ENCODE measurements at regions not wholly inside any gene's neighbourhood (a gene's known extent, or its start where the extent isn't known, plus 50 kb on each side); places are given as distances from the start of the nearest gene placed in this dataset.
"Not testable (repeated sequence)": the region's sequence is repeated elsewhere in the genome, so short reads cannot be mapped to it uniquely, and the experiment has no call there.

GRCh38 chr1:181930187-181930586, 131.3 kb downstream of the ZNF648 start:
- DNase-seq (ENCODE audit: low read depth) = no peak
- no peak overlapping the region for H3K4me3 ChIP-seq (ENCODE audit: low read length)
- TF ChIP-seq CTCF (IDR thresholded peaks at IDR 0.05; ENCODE audit: insufficient read depth, low read depth, low read length, missing control alignments) = no peak

GRCh38 chr1:181926697-181927096, 134.8 kb downstream of the ZNF648 start:
- no peak overlapping the region for H3K4me3 ChIP-seq (ENCODE audit: low read length)
- no peak for DNase-seq (ENCODE audit: low read depth)
- TF ChIP-seq CTCF (IDR thresholded peaks at IDR 0.05; ENCODE audit: insufficient read depth, low read depth, low read length, missing control alignments) = no peak

DNA sequence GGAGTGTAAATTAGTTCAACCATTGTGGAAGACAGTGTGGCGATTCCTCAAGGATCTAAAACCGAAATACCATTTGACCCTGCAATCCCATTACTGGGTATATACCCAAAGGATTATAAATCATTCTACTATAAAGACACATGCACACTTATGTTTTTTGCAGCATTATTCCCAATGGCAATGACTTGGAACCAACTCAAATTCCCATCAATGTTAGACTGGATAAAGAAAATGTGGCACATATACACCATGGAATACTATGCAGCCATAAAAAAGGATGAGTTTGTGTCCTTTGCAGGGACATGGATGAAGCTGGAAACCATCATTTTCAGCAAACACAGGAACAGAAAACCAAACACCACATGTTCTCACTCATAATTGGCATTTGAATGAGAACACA, 137.5 kb downstream of the ZNF648 start:
- DNase-seq (ENCODE audit: low read depth); H3K4me3 ChIP-seq (ENCODE audit: low read length): not testable (repeated sequence)

- no peak for DNase-seq (ENCODE audit: low read depth)
- H3K4me3 ChIP-seq (ENCODE audit: low read length) = no peak overlapping the region
- TF ChIP-seq CTCF (IDR thresholded peaks at IDR 0.05; ENCODE audit: insufficient read depth, low read depth, low read length, missing control alignments) = no peak
Measured at GRCh38 chr1:181919542-181919941, 142.0 kb downstream of the ZNF648 start.

DNA sequence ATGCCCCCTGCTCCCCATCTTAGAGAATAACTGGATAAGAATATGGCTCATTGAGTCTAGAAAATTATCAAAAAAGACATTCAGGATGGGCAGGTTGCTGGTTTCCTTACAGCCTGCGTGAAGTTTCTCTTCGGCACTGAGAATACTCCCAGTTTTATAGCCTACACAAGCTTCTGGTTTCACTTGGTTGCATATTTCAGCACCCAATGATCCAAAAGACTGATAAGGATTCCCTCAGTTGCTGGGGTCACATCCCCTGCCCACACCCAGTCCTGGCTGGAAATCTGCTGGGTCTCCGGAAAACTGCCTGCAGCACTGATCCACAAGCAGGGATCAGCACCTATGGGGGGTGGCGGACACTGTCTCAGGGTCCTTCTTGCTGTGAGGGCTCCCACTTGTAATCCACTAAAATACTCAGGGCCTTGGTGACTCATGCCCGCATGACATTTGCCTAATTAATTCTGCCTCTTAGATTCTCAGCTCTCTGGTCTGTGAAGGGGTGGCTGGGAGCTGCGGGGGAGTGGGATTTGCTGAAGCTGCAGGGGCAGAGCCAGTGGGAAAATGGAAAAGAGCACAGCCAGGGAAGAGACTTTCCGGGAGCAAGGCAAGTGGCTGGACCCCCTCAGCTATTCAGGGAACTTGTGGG, 142.5 kb downstream of the ZNF648 start:
- DNase-seq (ENCODE audit: low read depth) = no peak
- no peak overlapping the region for H3K4me3 ChIP-seq (ENCODE audit: low read length)
- no peak for TF ChIP-seq CTCF (IDR thresholded peaks at IDR 0.05; ENCODE audit: insufficient read depth, low read depth, low read length, missing control alignments)

DNA sequence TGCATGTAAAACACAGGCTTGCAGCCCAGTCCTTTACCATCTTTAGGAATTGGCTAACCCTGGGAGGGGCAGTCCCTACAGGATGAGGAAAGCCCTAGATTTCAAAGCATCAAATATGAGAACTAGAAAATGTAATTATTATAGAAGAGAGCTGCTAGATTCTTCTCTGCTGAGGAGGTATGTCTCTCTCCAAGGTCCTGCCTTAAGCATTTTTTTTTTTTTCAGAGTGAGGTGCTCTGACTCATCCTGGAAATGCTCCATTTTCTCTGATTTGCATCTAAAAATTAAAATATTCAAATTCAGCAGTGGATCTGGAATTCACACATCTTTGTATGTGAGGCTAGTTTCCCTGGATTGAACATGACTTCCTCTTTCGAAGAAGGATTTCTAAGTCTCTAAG, 149.8 kb downstream of the ZNF648 start:
- peak; percentile 19 for DNase-seq (ENCODE audit: low read depth)
- no peak overlapping the region for H3K4me3 ChIP-seq (ENCODE audit: low read length)
- no peak for TF ChIP-seq CTCF (IDR thresholded peaks at IDR 0.05; ENCODE audit: insufficient read depth, low read depth, low read length, missing control alignments)

DNA sequence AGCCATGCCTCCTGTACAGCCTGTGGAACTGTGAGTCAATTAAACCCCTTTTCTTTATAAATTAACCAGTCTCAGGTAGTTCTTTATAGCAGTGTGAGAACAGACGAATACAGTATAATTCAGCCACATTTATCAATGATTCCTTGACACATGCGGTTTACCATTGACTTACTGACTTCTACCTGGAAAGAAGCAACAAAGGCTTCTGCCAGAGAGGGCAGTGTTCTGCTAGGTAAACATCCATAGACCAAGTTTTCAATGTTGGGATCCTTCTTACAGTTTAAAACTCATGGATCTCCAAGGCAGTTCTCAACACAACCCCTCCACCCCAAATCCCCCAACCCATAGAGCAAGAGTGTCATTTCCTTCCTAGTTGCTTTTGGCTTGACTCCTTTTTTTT, 150.6 kb downstream of the ZNF648 start:
- peak; percentile 17 for TF ChIP-seq CTCF (IDR thresholded peaks at IDR 0.05; ENCODE audit: insufficient read depth, low read depth, low read length, missing control alignments)
- DNase-seq (ENCODE audit: low read depth) = peak; percentile 15
- H3K4me3 ChIP-seq (ENCODE audit: low read length) = no peak overlapping the region

Data from epithelial cell of esophagus (primary cell).